RKO (cell line): ENCODE measurements at regions not wholly inside any gene's neighbourhood (a gene's known extent, or its start where the extent isn't known, plus 50 kb on each side); places are given as distances from the start of the nearest gene placed in this dataset.
A peak's percentile ranks its signal among the peaks of the same experiment; 100 is the strongest.
"Not testable (repeated sequence)": the region's sequence is repeated elsewhere in the genome, so short reads cannot be mapped to it uniquely, and the experiment has no call there.

ENCODE experiments used
- DNase-seq: peaks from one replicate; pipeline ENCODE4 v3.0.0-alpha.2; 2016; ENCODE audit warnings: low spot score

DNA sequence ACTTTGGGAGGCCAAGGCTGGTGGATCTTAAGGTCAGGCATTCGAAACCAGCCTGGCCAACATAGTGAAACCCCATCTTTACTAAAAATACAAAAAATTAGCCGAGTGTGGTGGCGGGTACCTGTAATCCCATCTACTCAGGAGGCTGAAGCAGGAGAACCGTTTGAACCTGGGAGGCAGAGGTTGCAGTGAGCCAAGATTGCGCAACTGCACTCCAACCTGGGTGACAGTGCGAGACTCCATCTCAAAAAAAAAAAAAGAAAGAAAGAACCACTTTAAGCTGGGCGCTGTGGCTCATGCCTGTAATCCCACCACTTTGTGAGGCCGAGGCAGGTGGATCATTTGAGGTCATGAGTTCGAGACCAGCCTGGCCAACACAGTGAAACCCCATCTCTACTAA, 119.8 kb upstream of the NETO1 start:
- DNase-seq = not testable (repeated sequence)

DNA sequence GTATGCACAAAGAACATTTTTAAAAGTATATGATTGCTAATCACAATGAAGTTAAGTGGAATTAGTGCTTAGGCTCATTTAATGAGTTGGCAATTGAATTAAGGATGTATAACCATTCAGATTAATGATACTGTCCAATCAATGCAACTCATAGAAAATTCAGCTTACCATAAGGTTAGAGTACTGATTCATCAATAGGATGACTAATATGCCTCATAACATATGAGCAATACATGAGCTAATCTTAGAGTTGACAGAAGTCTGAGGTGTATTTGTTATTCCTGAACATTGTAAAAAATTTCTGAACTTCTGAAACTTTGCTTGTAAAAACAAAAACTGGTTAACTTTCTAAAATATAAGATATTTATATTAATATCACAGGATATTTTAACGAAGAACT, 118.3 kb upstream of the NETO1 start:
- peak; percentile 48 for DNase-seq

DNA sequence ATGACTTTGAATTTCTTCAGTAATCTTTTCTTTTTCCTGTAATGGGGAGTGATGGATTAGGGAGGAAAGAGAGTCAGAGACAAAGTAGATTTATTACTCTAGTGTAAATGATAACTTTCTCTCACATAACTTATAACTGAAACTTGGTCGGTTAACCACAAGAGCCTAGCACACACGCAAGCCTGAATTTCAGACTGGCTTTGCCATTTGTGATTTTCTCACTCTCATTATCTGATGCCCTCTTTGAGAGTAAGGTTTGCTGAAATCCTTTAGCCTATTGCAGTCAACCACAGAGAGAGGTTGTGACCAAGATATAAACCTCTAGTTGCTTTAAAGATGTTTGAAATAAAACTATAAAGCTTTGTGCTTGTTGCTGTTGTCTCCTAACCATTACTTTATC, 117.9 kb upstream of the NETO1 start:
- DNase-seq = no peak

DNA sequence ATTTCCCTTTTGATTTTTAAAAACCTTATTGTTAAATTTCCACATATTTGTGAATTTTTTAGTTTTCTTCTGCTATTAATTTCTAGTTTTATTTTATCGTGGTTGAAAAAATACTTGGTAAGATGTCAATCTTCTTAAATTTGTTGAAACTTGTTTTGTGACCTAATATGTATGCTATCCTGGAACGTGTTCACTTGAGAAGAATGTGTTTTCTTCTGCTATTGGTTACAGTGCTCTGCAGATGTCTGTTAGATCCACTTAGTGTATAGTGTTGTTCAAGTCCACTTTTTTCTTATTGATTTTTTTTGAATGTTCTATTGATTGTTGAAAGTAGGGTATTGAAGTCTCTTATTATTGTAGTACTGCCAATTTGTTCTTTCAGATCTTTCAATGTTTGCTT, 116.5 kb upstream of the NETO1 start:
- DNase-seq = no peak

DNA sequence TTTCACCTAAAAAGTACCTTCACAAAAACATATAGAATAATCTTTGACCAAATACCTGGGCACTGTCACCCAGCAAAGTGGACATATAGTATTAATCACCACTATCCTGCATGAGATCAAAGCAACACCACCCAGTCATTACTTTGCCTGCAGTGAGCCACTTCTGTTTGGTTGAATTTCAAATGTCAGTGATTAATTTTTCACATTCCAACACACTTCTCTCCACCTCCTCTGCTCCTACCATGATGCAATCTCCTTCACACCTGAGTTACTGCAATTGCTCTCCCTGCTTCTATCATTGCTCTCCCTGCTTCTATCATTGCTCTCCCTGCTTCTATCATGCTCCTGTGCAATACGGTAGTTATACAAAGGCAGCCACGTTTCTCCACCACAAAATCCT, 106.1 kb upstream of the NETO1 start:
- DNase-seq = no peak

DNA sequence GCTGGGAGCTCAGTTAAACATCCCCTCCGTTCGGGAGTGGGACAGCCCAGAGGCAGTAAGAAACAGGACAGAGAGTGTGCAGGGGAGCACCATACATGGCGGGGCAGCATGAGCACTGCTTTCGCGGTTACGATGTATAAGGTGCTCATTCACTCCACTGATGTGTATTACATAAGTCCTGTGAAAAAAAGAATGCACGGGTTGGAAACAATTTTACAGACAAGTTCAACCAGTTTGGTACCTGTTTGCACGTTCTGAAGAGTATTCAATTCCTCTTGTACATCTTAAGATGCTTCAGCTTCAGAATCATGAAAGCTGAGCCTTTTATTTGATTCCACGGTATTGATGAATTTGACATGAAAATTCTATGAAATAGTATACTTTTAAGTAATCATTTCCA, 97.8 kb upstream of the NETO1 start:
- no peak for DNase-seq

DNA sequence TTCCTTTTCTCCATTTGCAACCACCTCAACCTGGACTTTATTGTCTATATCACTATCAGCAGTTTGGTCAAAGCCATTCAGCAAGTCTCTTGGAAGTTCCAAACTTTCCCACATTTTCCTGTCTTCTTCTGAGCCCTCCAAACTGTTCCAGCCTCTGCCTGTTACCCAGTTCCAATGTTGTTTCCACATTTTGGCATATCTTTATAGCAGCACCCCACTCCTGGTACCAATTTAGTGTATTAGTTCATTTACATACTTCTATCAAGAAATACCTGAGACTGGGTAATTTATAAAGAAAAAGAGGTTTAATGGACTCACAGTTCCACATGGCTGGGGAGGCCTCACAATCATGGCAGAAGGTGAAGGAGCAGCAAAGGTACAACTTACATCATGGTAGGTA, 90.4 kb upstream of the NETO1 start:
- DNase-seq = not testable (repeated sequence)

DNA sequence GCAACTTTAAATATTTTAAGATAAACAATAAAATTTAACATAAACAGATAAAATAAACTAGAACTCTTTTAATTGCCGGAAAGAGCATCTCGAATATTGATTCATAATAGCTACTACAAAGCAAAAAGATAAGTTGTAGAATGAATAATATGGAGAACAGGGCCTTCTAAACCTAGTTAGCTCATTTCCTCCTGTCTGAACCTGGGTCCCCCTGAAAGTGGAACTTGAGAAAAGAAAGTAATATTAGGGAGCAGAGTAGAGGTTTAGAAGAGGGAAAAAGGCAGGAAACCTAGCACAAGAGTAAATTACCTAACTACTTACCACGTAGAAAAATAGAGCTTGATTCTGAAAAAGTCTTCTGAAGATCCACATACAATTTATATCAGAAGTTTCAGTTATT, 80.7 kb upstream of the NETO1 start:
- DNase-seq = no peak

DNA sequence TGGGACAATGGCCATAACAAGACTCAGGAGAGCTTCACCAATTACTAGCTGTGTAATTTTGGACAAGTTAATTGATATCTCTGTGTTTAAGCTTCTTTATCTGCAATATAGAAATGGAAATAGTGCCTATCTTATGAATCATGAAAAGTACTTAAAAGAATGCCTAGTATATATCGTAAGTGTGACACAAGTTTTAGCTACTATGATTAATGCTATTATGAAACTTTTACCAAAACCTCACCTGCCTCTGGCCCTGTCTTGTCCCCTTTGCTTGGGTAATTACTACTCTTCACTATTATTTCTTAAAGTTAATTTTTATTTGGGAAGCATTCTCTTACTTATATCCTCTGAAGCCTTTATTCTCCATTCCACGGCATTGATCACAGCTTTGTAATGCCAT, 75.0 kb upstream of the NETO1 start:
- DNase-seq = no peak

DNA sequence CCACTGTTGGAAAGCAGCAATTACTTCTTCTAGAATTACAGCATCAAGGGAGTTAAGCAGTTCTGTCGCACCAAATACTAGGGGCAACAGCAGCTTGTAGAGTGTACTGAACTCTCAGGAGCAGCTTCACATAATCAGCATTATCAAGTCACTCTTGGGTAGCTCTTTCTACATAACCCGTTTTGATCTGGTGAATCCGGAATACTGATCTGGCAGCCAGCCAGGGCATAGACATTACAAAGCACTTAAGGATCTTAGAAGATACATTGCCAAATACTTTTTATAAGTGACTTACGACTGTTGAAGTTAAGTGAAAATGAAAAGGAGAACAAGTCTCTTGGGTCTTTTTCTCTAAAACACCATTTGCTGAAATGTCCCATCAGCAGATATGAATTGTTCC, 73.2 kb upstream of the NETO1 start:
- DNase-seq = no peak

DNA sequence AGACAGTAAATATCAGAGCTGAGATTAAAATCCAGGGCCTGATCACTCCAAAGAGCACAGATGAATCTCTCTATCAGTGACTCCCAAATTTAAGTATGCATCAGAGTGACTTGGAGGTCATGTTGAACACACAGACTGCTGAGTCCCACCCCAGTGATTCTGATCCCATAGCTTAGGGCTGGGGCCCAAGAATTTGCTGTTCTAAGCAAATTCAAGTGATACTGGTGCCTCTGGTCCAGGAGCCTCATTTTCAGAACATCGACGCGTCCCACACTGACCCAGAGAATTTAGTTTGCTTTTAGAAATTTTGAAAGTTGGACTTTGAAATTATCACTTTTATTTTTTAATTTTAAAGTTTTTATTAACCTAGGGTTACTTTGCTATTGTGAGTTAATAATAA, 72.7 kb upstream of the NETO1 start:
- DNase-seq = no peak

DNA sequence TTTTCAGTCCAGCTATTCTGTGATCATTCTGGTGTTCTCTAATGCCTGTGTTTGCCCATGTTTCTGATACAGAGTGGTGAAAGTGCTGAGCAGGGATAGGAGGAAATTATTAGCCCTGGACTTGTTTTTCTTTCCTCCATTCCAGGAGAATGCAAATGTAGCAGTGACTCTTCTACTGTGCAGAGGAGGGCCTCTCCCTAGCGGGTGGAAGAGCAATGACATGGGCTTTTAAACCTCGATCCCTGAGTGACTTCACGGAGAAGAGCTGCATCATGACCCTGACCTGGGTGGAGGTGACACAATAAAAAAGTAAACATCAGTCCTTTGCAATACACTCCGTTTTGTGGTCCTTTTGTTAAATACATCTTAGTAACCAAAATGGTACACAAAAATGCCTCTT, 68.0 kb upstream of the NETO1 start:
- DNase-seq = no peak

DNA sequence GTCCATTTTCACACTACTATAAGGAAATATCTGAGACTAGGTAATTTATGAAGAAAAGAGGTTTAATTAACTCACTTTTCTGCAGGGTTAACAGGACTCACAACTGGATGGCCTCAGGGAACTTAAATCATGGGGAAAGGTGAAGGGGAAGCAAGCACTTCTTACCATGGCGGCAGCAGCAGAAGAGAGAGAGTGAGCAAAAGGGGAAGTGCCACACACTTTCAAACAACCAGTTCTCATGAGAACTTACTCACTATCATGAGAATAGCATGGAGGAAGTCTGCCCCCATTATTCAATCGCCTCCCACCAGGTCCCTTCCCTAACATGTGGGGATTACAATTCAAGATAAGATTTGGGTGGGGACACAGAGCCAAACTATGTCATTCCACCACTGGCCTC, 55.1 kb upstream of the NETO1 start:
- no peak for DNase-seq
